IMR-90 (cell line): ENCODE measurements at regions not wholly inside any gene's neighbourhood (a gene's known extent, or its start where the extent isn't known, plus 50 kb on each side); places are given as distances from the start of the nearest gene placed in this dataset.

Source experiments
- ATAC-seq: fragments of 200-7000 bp; cut with Tn5 transposase; 2 replicates; pipeline ENCODE4 v1.9.1; 2020; ENCODE audit warnings: low read depth, mild to moderate bottlenecking, moderate library complexity
- BruUV-seq: library from RNA; stranded (reverse); fragments of 400-500 nt; replicated peaks from 2 replicates; lab custom pipeline; 2021; lab: Mats Ljungman, UMichigan
- CTCF ChIA-PET: fragments of 300-600 bp; formaldehyde crosslinking; extraction: SDS; loops from one replicate; lab custom pipeline; 2021; ENCODE audit warnings: antibody characterized with exemption; lab: Yijun Ruan, JAX
- POLR2A ChIA-PET: fragments of 300-600 bp; sonication (Branson Sonifier 250); formaldehyde crosslinking; loops from one replicate; lab custom pipeline; 2022; ENCODE audit warnings: antibody characterized with exemption; ENCODE audit not compliant: unreplicated experiment; lab: Charles Lee
- DNase-seq: peaks from one replicate; pipeline ENCODE4 v3.0.0; 2013
- H2AFZ ChIP-seq: replicated peaks from 2 replicates; pipeline ENCODE3; 2013; ENCODE audit warnings: low read length, mild to moderate bottlenecking; ENCODE audit not compliant: poor library complexity
- H2AK5ac ChIP-seq: 2 replicates; pipeline ENCODE4 v1.6.1; 2013; ENCODE audit warnings: low read depth, low read length, inconsistent platforms
- H2AK9ac ChIP-seq: replicated peaks from 2 replicates; pipeline ENCODE3; 2013; ENCODE audit warnings: mild to moderate bottlenecking, low read depth, low read length, moderate library complexity; ENCODE audit not compliant: poor library complexity
- H2BK120ac ChIP-seq: 2 replicates; pipeline ENCODE4 v1.6.1; 2013; ENCODE audit warnings: low read depth, low read length, inconsistent platforms
- H2BK15ac ChIP-seq: 3 replicates; pipeline ENCODE4 v1.6.1; 2013; ENCODE audit warnings: low read depth, low read length, inconsistent platforms
- H2BK20ac ChIP-seq: 2 replicates; pipeline ENCODE4 v1.6.1; 2013; ENCODE audit warnings: low read depth, mild to moderate bottlenecking, inconsistent platforms, low read length, moderate library complexity
- H2BK5ac ChIP-seq: 2 replicates; pipeline ENCODE4 v1.6.1; 2013; ENCODE audit warnings: mild to moderate bottlenecking, low read depth, low read length, inconsistent platforms; ENCODE audit not compliant: poor library complexity, severe bottlenecking
- H3K14ac ChIP-seq: replicated peaks from 2 replicates; pipeline ENCODE4 v1.6.1; 2013; ENCODE audit warnings: low read depth, low read length, inconsistent platforms
- H3K18ac ChIP-seq: 2 replicates; pipeline ENCODE4 v1.6.1; 2013; ENCODE audit warnings: low read depth, low read length, control low read depth
- H3K23ac ChIP-seq: 2 replicates; pipeline ENCODE4 v1.6.1; 2013; ENCODE audit warnings: low read depth, low read length, inconsistent platforms
- H3K27ac ChIP-seq: 2 replicates; pipeline ENCODE4 v1.5.1; 2013; ENCODE audit warnings: mild to moderate bottlenecking, control low read depth, low read length; ENCODE audit not compliant: insufficient read depth
- H3K27me3 ChIP-seq: 2 replicates; pipeline ENCODE4 v1.6.1; 2013; ENCODE audit warnings: low read length; ENCODE audit not compliant: control insufficient read depth, insufficient read depth
- H3K36me3 ChIP-seq: 2 replicates; pipeline ENCODE4 v1.6.1; 2013; ENCODE audit warnings: low read length, mixed read lengths; ENCODE audit not compliant: control insufficient read depth, insufficient read depth
- H3K4ac ChIP-seq: 2 replicates; pipeline ENCODE4 v1.6.1; 2013; ENCODE audit warnings: low read depth, low read length, inconsistent platforms
- H3K4me1 ChIP-seq: 2 replicates; pipeline ENCODE4 v1.6.1; 2013; ENCODE audit warnings: low read length, mixed read lengths; ENCODE audit not compliant: control insufficient read depth, insufficient read depth
- H3K4me2 ChIP-seq: 2 replicates; pipeline ENCODE4 v1.6.1; 2013; ENCODE audit warnings: low read depth, mild to moderate bottlenecking, control low read depth, low read length, moderate library complexity
- H3K4me3 ChIP-seq: 2 replicates; pipeline ENCODE4 v1.5.1; 2013; ENCODE audit warnings: low read depth, mild to moderate bottlenecking, control low read depth, low read length, moderate library complexity; ENCODE audit not compliant: insufficient read depth
- H3K56ac ChIP-seq: 2 replicates; pipeline ENCODE4 v1.6.1; 2013; ENCODE audit warnings: low read length, inconsistent platforms; ENCODE audit not compliant: insufficient read depth; ENCODE audit errors: extremely low read depth
- H3K79me1 ChIP-seq, 2 experiments: 2 replicates each; pipeline ENCODE4 v1.6.1; 2013; ENCODE audit warnings: low read length in 2 of 2, inconsistent platforms in 1 of 2, low read depth in 1 of 2
- H3K9ac ChIP-seq: 2 replicates; pipeline ENCODE4 v1.6.1; 2013; ENCODE audit warnings: low read depth, low read length, control low read depth
- H3K9me1 ChIP-seq: 2 replicates; pipeline ENCODE4 v1.6.1; 2013; ENCODE audit warnings: low read length, inconsistent platforms; ENCODE audit not compliant: insufficient read depth
- H3K9me3 ChIP-seq: 2 replicates; pipeline ENCODE4 v1.6.1; 2013; ENCODE audit warnings: low read length; ENCODE audit not compliant: control insufficient read depth, insufficient read depth
- H4K20me1 ChIP-seq: 2 replicates; pipeline ENCODE4 v1.6.1; 2013; ENCODE audit warnings: low read length, inconsistent platforms; ENCODE audit not compliant: insufficient read depth
- H4K5ac ChIP-seq: 2 replicates; pipeline ENCODE4 v1.6.1; 2013; ENCODE audit warnings: mild to moderate bottlenecking, low read depth, low read length, control low read depth
- H4K8ac ChIP-seq, 2 experiments: 2 replicates each; pipeline ENCODE4 v1.6.1; 2013; ENCODE audit warnings: low read depth in 2 of 2, low read length in 2 of 2, control low read depth in 1 of 2, inconsistent platforms in 1 of 2
- H4K91ac ChIP-seq: 2 replicates; pipeline ENCODE4 v1.6.1; 2013; ENCODE audit warnings: low read depth, low read length, inconsistent platforms; ENCODE audit not compliant: insufficient read depth
- CEBPB ChIP-seq: IDR thresholded peaks from 2 replicates; pipeline ENCODE4 v1.6.1; 2012; ENCODE audit warnings: low read depth, low read length, improper control_type of control experiment
- CHD1 ChIP-seq: IDR thresholded peaks from 2 replicates; pipeline ENCODE4 v1.6.1; 2012; ENCODE audit warnings: low read depth, low read length, improper control_type of control experiment
- FOS ChIP-seq: fragments of 150-350 bp; IDR thresholded peaks from 2 replicates; pipeline ENCODE4 v1.6.1; 2016; ENCODE audit warnings: low read depth, low read length
- MAFK ChIP-seq: IDR thresholded peaks from 2 replicates; pipeline ENCODE4 v1.6.1; 2012; ENCODE audit warnings: low read depth, low read length, improper control_type of control experiment
- MAZ ChIP-seq: IDR thresholded peaks from 2 replicates; pipeline ENCODE4 v1.6.1; 2012; ENCODE audit warnings: low read depth, mild to moderate bottlenecking, low read length, improper control_type of control experiment, moderate library complexity, borderline replicate concordance
- MXI1 ChIP-seq: IDR thresholded peaks from 2 replicates; pipeline ENCODE4 v1.6.1; 2012; ENCODE audit warnings: low read depth, mild to moderate bottlenecking, low read length, moderate library complexity, borderline replicate concordance
- NFE2L2 ChIP-seq: fragments of 150-350 bp; IDR thresholded peaks from 2 replicates; pipeline ENCODE4 v1.6.1; 2016; ENCODE audit warnings: low read depth, mild to moderate bottlenecking, low read length
- POLR2A ChIP-seq: IDR thresholded peaks from 2 replicates; pipeline ENCODE4 v1.6.1; 2012; ENCODE audit warnings: mild to moderate bottlenecking, low read depth, low read length
- RCOR1 ChIP-seq: IDR thresholded peaks from 2 replicates; pipeline ENCODE4 v1.6.1; 2012; ENCODE audit warnings: mild to moderate bottlenecking, low read length, improper control_type of control experiment; ENCODE audit not compliant: insufficient replicate concordance
- RFX5 ChIP-seq: IDR thresholded peaks from 2 replicates; pipeline ENCODE4 v1.8.0; 2012; ENCODE audit warnings: low read depth, mild to moderate bottlenecking, low read length, moderate library complexity
- SMC3 ChIP-seq: fragments of 150-350 bp; IDR thresholded peaks from 2 replicates; pipeline ENCODE4 v1.6.1; 2016; ENCODE audit warnings: low read depth, mild to moderate bottlenecking, antibody characterized with exemption, low read length, moderate library complexity
- WGBS, 2 experiments: methylation state at CpG; one replicate each; pipeline versions ENCODE4 v1.1.5 to v1.1.7; 2013; ENCODE audit warnings: missing lambda C conversion rate in 2 of 2; ENCODE audit not compliant: insufficient read length in 1 of 2; ENCODE audit errors: extremely low coverage in 2 of 2; 5-methylcytosine and 5-hydroxymethylcytosine counted together
- dilution Hi-C: fragments of 300-500 bp; cut with HindIII; formaldehyde crosslinking; loops from one replicate; pipeline ENCODE4 v1.14.3; 2018; ENCODE audit warnings: low sequenced_read_pairs; ENCODE audit not compliant: unreplicated experiment
- in situ Hi-C: fragments of 300-500 bp; cut with MboI; formaldehyde crosslinking; loops from 3 replicates; pipeline ENCODE4 v1.14.3; 2019; ENCODE audit warnings: low sequenced_read_pairs, inconsistent platforms, mixed read lengths
- intact Hi-C: fragments of 100-400 bp; cut with micrococcal nuclease; formaldehyde crosslinking; loops from 2 replicates; pipeline ENCODE4 v1.10.0; 2022
- TF ChIP-seq, protein P1 (sequence below): fragments of 150-350 bp; IDR thresholded peaks from 2 replicates; pipeline ENCODE4 v1.6.1; 2017; ENCODE audit warnings: mild to moderate bottlenecking, antibody characterized with exemption, low read length, low read depth
- TF ChIP-seq, protein P2 (sequence below): fragments of 150-350 bp; IDR thresholded peaks from 2 replicates; pipeline ENCODE4 v1.6.1; 2016; ENCODE audit warnings: low read depth, mild to moderate bottlenecking, low read length, moderate library complexity, borderline replicate concordance
- TF ChIP-seq, protein P3 (sequence below): conservative IDR thresholded peaks from 2 replicates; pipeline ENCODE4 v1.5.1; 2012; ENCODE audit warnings: mild to moderate bottlenecking, low read depth, low read length, improper control_type of control experiment

DNA sequence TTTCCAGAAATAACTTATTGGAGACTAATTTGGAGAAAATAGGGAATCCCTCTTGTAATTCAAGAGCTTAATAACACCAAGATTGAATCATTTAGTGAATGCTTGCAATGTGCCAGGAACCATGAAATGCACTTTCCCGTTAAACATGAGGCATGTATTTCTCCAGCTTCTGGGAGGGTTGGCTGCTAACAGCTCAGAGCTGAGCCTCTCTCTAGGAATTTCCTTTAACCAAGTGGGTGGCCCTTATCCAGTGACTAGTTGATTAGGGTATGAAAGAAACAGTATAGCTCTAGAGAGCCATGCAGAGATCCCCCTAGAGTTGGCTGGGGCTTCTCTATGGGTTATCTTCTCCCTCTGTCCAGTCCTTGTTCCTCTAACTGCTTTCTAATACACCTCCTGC is 356.4 kb upstream of the GOT2 start:
- no TSS peak for BruUV-seq
- H3K56ac ChIP-seq = no peak overlapping the region
- H4K8ac ChIP-seq = no peak overlapping the region
- H2BK20ac ChIP-seq = no peak overlapping the region
- H3K4me1 ChIP-seq = no peaks in the 10 kb centered on the region
- H3K23ac ChIP-seq = no peak overlapping the region
- in situ Hi-C loops = no loop called here
- no peak overlapping the region for H3K27ac ChIP-seq
- no peak overlapping the region for H2AK5ac ChIP-seq
- no peak overlapping the region for H2BK15ac ChIP-seq
- H4K91ac ChIP-seq = no peak overlapping the region
- TF ChIP-seq MAFK (no peak), CHD1 (no peak), MAZ (no peak), FOS (no peak), RCOR1 (no peak), POLR2A (no peak), RFX5 (no peak), SMC3 (no peak), MXI1 (no peak), CEBPB (no peak), NFE2L2 (no peak)
- TF ChIP-seq, protein P1, sequence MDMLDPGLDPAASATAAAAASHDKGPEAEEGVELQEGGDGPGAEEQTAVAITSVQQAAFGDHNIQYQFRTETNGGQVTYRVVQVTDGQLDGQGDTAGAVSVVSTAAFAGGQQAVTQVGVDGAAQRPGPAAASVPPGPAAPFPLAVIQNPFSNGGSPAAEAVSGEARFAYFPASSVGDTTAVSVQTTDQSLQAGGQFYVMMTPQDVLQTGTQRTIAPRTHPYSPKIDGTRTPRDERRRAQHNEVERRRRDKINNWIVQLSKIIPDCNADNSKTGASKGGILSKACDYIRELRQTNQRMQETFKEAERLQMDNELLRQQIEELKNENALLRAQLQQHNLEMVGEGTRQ = no peak
- TF ChIP-seq, protein P2, sequence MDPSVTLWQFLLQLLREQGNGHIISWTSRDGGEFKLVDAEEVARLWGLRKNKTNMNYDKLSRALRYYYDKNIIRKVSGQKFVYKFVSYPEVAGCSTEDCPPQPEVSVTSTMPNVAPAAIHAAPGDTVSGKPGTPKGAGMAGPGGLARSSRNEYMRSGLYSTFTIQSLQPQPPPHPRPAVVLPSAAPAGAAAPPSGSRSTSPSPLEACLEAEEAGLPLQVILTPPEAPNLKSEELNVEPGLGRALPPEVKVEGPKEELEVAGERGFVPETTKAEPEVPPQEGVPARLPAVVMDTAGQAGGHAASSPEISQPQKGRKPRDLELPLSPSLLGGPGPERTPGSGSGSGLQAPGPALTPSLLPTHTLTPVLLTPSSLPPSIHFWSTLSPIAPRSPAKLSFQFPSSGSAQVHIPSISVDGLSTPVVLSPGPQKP = no peak
- TF ChIP-seq, protein P3, sequence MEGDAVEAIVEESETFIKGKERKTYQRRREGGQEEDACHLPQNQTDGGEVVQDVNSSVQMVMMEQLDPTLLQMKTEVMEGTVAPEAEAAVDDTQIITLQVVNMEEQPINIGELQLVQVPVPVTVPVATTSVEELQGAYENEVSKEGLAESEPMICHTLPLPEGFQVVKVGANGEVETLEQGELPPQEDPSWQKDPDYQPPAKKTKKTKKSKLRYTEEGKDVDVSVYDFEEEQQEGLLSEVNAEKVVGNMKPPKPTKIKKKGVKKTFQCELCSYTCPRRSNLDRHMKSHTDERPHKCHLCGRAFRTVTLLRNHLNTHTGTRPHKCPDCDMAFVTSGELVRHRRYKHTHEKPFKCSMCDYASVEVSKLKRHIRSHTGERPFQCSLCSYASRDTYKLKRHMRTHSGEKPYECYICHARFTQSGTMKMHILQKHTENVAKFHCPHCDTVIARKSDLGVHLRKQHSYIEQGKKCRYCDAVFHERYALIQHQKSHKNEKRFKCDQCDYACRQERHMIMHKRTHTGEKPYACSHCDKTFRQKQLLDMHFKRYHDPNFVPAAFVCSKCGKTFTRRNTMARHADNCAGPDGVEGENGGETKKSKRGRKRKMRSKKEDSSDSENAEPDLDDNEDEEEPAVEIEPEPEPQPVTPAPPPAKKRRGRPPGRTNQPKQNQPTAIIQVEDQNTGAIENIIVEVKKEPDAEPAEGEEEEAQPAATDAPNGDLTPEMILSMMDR = no peak
- H3K4ac ChIP-seq = no peak overlapping the region
- dilution Hi-C loops = no loop called here
- no peak overlapping the region for H3K4me3 ChIP-seq
- ChIA-PET POLR2A (no interaction called here), CTCF (no interaction called here)
- DNase-seq (no peak), ATAC-seq (no peak)
- no peaks in the 10 kb centered on the region for H3K9me3 ChIP-seq
- H3K36me3 ChIP-seq = no peaks in the 10 kb centered on the region
- H4K5ac ChIP-seq = no peak overlapping the region
- no peak overlapping the region for H2BK5ac ChIP-seq
- no peak overlapping the region for H3K4me2 ChIP-seq
- no peak overlapping the region for H3K9ac ChIP-seq
- no peak overlapping the region for H2AFZ ChIP-seq
- H3K18ac ChIP-seq = no peak overlapping the region
- no peak overlapping the region for H2BK120ac ChIP-seq
- intact Hi-C loops = no loop called here
- H3K9me1 ChIP-seq = no peaks in the 10 kb centered on the region
- no peak overlapping the region for H2AK9ac ChIP-seq
- WGBS, 2 experiments = no CpG with 5 or more reads among the region's 1 CpG
- H3K79me1 ChIP-seq = no peaks in the 10 kb centered on the region
- H3K14ac ChIP-seq = no peak overlapping the region
- no peaks in the 10 kb centered on the region for H3K27me3 ChIP-seq
- no peaks in the 10 kb centered on the region for H4K20me1 ChIP-seq
